ENCODE measurements at regions not wholly inside any gene's neighbourhood (a gene's known extent, or its start where the extent isn't known, plus 50 kb on each side); places are given as distances from the start of the nearest gene placed in this dataset.
A peak's percentile ranks its signal among the peaks of the same experiment; 100 is the strongest.

DNA sequence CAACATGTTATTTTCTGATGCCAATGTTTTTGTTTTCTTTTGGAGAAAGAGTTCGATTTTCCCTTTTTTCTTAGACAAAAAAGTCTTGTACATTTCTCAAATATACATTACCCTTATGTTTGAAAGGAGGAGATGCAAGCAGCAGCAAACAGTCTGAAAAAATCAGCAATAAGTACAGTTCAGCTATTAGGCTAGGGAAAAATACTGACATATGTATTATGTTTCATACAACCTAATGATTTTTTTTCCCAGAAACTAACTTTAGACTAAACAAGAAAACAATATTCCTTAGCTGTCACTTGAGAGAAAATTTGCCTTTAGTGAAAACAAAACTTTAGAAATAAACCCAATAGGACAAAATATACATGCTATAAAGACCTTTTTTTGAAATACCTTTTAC is 1223.5 kb downstream of the SLITRK1 start:
- H3K36me3 ChIP-seq: no peaks in the 10 kb centered on the region
- TF ChIP-seq POLR2A (IDR thresholded peaks at IDR 0.05): no peak
- TF ChIP-seq, protein P1, sequence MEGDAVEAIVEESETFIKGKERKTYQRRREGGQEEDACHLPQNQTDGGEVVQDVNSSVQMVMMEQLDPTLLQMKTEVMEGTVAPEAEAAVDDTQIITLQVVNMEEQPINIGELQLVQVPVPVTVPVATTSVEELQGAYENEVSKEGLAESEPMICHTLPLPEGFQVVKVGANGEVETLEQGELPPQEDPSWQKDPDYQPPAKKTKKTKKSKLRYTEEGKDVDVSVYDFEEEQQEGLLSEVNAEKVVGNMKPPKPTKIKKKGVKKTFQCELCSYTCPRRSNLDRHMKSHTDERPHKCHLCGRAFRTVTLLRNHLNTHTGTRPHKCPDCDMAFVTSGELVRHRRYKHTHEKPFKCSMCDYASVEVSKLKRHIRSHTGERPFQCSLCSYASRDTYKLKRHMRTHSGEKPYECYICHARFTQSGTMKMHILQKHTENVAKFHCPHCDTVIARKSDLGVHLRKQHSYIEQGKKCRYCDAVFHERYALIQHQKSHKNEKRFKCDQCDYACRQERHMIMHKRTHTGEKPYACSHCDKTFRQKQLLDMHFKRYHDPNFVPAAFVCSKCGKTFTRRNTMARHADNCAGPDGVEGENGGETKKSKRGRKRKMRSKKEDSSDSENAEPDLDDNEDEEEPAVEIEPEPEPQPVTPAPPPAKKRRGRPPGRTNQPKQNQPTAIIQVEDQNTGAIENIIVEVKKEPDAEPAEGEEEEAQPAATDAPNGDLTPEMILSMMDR (IDR thresholded peaks at IDR 0.05): no peak

DNA sequence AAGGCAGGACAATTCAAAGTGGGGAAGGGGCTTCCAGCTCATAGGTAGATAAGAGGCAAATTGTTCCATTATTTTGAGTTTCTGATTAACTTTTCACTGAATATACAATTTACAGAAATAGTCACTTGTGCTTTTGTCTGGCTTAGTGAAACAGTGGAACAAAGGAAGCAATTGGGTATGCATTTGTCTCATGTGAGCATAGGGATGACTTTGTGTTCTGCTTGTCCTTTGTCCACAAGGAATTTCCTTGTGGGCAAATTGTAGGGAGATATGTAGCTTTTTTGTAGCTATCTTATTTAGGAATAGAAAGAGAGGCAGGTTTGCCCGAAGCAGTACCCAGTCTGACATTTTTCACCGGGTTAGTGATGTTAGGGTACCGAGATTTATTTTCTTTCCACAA is 1224.8 kb downstream of the SLITRK1 start:
- intact Hi-C loops (cut with DNase I; ENCODE audit: low total_unique reads): no loop called here
- H3K4me3 ChIP-seq: no peak overlapping the region
- no peak overlapping the region for H3K27ac ChIP-seq
- no peaks in the 10 kb centered on the region for H3K36me3 ChIP-seq
- no peaks in the 10 kb centered on the region for H3K4me1 ChIP-seq
- TF ChIP-seq, protein P1 (IDR thresholded peaks at IDR 0.05): no peak
- no peak for TF ChIP-seq POLR2A (IDR thresholded peaks at IDR 0.05)
- H3K27me3 ChIP-seq: no peaks in the 10 kb centered on the region
- DNase-seq: no peak
- H3K9me3 ChIP-seq: no peaks in the 10 kb centered on the region

More for the DNA sequence above, 1223.5 kb downstream of the SLITRK1 start:
- no peak for DNase-seq
- no peaks in the 10 kb centered on the region for H3K4me1 ChIP-seq
- no peak overlapping the region for H3K4me3 ChIP-seq
- no peak overlapping the region for H3K27ac ChIP-seq
- no peaks in the 10 kb centered on the region for H3K9me3 ChIP-seq
- no peaks in the 10 kb centered on the region for H3K27me3 ChIP-seq
- intact Hi-C loops (cut with DNase I; ENCODE audit: low total_unique reads): no loop called here

DNA sequence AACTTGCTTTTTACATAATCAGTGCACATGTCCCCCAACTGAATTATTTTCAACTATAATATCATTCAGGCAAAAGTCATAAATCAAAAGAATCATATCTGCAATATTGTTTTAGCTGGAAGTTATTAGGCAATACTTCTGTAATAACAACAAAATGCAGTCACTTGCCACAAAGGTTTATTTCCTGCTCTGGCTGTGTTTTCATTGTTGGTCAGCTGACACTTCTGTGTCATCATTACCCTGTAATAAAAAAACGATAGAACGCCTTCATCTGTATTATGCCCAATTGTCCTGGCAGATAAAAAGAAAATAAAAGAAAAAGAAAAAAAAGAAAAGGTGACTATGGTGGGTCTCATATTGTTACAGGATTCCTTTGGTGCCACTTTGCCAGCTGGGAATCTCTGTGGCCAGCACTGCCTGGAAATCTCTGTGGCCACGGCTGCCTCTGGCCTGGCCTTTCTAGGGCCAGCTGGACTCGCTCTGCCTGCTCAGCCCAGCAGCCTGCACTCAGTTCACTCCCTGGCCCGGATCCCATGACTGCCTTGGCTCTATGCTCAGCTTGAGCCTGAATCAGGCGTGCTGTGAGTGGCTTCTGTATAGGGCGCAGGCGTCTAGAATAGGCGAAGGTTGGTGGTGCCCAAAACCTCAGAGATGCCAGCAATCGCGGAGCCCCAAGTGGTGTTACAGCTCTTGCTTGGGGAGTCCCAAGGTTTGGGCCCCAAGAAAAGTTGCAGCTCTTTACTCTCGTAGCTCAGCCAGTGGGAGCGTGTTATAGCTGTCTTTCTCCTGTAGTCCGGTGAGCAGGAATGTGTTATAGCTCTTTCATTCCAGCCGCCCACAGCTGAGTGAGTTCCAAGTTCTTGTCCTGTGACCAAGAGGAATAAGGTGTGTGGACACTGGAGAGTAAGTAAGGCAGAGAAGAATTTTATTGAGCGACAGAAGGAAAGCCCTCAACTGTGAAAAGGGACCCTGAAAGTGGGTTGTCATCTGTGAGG is 1227.1 kb downstream of the SLITRK1 start:
- intact Hi-C loops (cut with DNase I; ENCODE audit: low total_unique reads): no loop called here
- DNase-seq: peak in 1 of 2 donors; percentile 20
- Histone ChIP-seq H3K4me1 (no peaks in the 10 kb centered on the region), H3K27ac (no peak overlapping the region), H3K27me3 (no peaks in the 10 kb centered on the region), H3K4me3 (no peak overlapping the region), H3K36me3 (no peaks in the 10 kb centered on the region), H3K9me3 (no peaks in the 10 kb centered on the region)
- TF ChIP-seq, protein P1 (IDR thresholded peaks at IDR 0.05): no peak
- no peak for TF ChIP-seq POLR2A (IDR thresholded peaks at IDR 0.05)

DNA sequence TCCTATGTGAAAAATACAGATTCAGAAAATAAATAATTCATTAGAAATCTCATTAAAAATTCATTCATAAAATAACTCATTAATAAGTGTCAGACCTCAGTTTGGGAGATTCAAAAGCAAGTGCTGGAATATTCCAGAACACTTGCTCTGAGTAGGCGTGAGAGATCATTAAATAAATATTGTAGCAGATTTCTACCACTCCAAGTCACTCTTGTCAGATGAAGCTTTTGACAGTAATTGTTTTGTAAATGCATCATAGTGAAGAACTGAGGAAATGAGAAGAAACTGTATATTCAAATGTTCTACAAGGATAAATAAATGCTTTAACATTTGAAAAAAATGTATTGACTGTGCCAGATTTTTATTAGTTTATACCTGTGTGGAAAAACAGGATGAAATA is 1228.1 kb downstream of the SLITRK1 start:
- Histone ChIP-seq H3K9me3 (peaks cover 0 to 2% of the 10 kb centered on the region in 2 donors), H3K36me3 (no peaks in the 10 kb centered on the region), H3K27ac (no peak overlapping the region), H3K27me3 (no peaks in the 10 kb centered on the region), H3K4me1 (no peaks in the 10 kb centered on the region), H3K4me3 (no peak overlapping the region)
- DNase-seq: no peak
- TF ChIP-seq, protein P1 (IDR thresholded peaks at IDR 0.05): no peak
- no peak for TF ChIP-seq POLR2A (IDR thresholded peaks at IDR 0.05)
- intact Hi-C loops (cut with DNase I; ENCODE audit: low total_unique reads): no loop called here

DNA sequence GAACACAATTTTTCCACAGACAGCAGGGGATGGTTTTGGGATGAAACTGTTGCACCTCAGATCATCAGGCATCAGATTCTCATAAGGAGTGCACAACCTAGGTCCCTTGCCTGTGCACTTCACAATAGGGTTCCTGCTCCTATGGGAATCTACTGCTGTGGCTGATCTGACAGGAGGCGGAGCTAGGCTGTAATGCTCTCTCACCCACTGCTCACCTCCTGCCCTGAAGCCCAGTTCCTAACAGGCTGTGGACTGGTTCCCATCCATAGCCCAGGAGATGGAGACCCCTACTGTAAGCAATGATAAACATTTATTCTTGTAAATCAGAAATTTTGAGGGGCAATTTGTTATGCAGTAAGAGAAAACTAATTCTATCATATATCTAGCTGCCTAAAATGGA is 1234.7 kb downstream of the SLITRK1 start:
- H3K4me1 ChIP-seq: no peaks in the 10 kb centered on the region
- no peak for TF ChIP-seq POLR2A (IDR thresholded peaks at IDR 0.05)
- TF ChIP-seq, protein P1 (IDR thresholded peaks at IDR 0.05): no peak
- H3K27me3 ChIP-seq: no peaks in the 10 kb centered on the region
- no peak for DNase-seq
- H3K27ac ChIP-seq: no peak overlapping the region
- no peaks in the 10 kb centered on the region for H3K36me3 ChIP-seq
- intact Hi-C loops (cut with DNase I; ENCODE audit: low total_unique reads): no loop called here
- no peak overlapping the region for H3K4me3 ChIP-seq
- peaks cover 0 to 2% of the 10 kb centered on the region in 2 donors for H3K9me3 ChIP-seq
